Common myeloid progenitor, CD34-positive (primary cell): ENCODE measurements at regions not wholly inside any gene's neighbourhood (a gene's known extent, or its start where the extent isn't known, plus 50 kb on each side); places are given as distances from the start of the nearest gene placed in this dataset.
"Not testable (repeated sequence)": the region's sequence is repeated elsewhere in the genome, so short reads cannot be mapped to it uniquely, and the experiment has no call there.

Experiments used
- CTCF ChIA-PET: fragments of 350-600 bp; sonication (Branson Sonifier 250); formaldehyde crosslinking; loops from one replicate; lab custom pipeline; 2021; ENCODE audit warnings: antibody characterized with exemption; lab: Charles Lee
- POLR2A ChIA-PET: fragments of 350-600 bp; sonication (Branson Sonifier 250); formaldehyde crosslinking; loops from one replicate; lab custom pipeline; 2021; ENCODE audit warnings: antibody characterized with exemption; lab: Charles Lee
- DNase-seq, 3 donors: peaks; one replicate each; pipeline versions ENCODE4 v3.0.0 to v3.0.0-alpha.2; 2013
- H3K27ac ChIP-seq, 2 experiments: 1 replicate in 1 of 2; 2 replicates in 1 of 2; pipeline ENCODE4 v1.7.0; 2013; ENCODE audit warnings: inconsistent platforms in 2 of 2, low read length in 2 of 2, mild to moderate bottlenecking in 2 of 2, low read depth in 1 of 2, moderate library complexity in 1 of 2; ENCODE audit not compliant: severe bottlenecking in 2 of 2, insufficient read depth in 1 of 2, poor library complexity in 1 of 2
- H3K27me3 ChIP-seq, 5 experiments: replicated peaks in 2 of 5; 1 replicate in 3 of 5; 2 replicates in 2 of 5; pipeline versions ENCODE4 v1.6.1 to v1.7.0; 2013; ENCODE audit warnings: low read length in 4 of 5, mild to moderate bottlenecking in 2 of 5, moderate library complexity in 2 of 5, inconsistent platforms in 1 of 5; ENCODE audit not compliant: insufficient read depth in 5 of 5, control insufficient read depth in 4 of 5
- H3K36me3 ChIP-seq, 4 experiments: 1 replicate in 2 of 4; 2 replicates in 2 of 4; pipeline versions ENCODE4 v1.6.1 to v1.7.0; 2013; ENCODE audit warnings: low read length in 3 of 4, control low read depth in 1 of 4, mild to moderate bottlenecking in 1 of 4; ENCODE audit not compliant: control insufficient read depth in 4 of 4, insufficient read depth in 4 of 4
- H3K4me1 ChIP-seq, 4 experiments: 1 replicate in 3 of 4; 2 replicates in 1 of 4; pipeline versions ENCODE4 v1.6.1 to v1.7.1; 2013; ENCODE audit warnings: low read length in 3 of 4, mild to moderate bottlenecking in 3 of 4, control low read depth in 1 of 4, inconsistent platforms in 1 of 4, moderate library complexity in 1 of 4; ENCODE audit not compliant: control insufficient read depth in 4 of 4, insufficient read depth in 4 of 4; ENCODE audit errors: control extremely low read depth in 1 of 4
- H3K4me3 ChIP-seq, 7 experiments: 1 replicate in 4 of 7; 2 replicates in 3 of 7; pipeline versions ENCODE4 v1.5.1 to v1.7.0; 2013; ENCODE audit warnings: mild to moderate bottlenecking in 7 of 7, low read length in 6 of 7, moderate library complexity in 6 of 7, inconsistent platforms in 2 of 7, low read depth in 2 of 7, control low read depth in 1 of 7; ENCODE audit not compliant: insufficient read depth in 4 of 7, control insufficient read depth in 1 of 7; ENCODE audit errors: extremely low read depth in 1 of 7
- H3K9me3 ChIP-seq, 5 experiments: 1 replicate in 4 of 5; 2 replicates in 1 of 5; pipeline versions ENCODE4 v1.6.1 to v1.7.1; 2013; ENCODE audit warnings: low read length in 4 of 5, mild to moderate bottlenecking in 2 of 5, inconsistent platforms in 1 of 5, low read depth in 1 of 5, moderate library complexity in 1 of 5; ENCODE audit not compliant: control insufficient read depth in 4 of 5, insufficient read depth in 2 of 5; ENCODE audit errors: control extremely low read depth in 1 of 5
- WGBS: methylation state at CpG from one replicate; pipeline ENCODE4 v1.1.5; 2013; ENCODE audit not compliant: insufficient coverage; 5-methylcytosine and 5-hydroxymethylcytosine counted together

DNA sequence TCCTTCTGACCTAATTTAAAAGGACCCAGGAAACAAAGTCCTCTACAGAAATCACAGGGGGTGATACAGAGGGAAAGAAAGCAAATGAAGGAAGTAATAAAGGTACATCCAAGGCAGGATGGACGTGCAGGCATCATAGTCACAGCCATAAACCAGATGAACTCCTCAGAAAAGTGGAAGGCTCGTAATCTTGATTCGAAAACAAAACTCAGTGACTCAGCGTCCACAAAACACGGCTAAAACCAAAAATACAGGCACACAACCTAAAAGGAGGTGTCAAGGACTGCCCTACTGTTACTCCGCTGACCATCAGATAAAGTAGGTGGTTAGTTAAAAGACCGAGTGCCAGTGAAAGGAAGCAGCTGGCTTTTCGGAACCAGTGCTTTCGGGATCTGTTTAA lies 81.5 kb downstream of the TRIM69 start:
- H3K36me3 ChIP-seq, H3K27me3 ChIP-seq, H3K9me3 ChIP-seq, CTCF ChIA-PET, H3K27ac ChIP-seq, POLR2A ChIA-PET, H3K4me1 ChIP-seq, DNase-seq, H3K4me3 ChIP-seq: not testable (repeated sequence)
- WGBS: no CpG with 5 or more reads among the region's 9 CpGs

DNA sequence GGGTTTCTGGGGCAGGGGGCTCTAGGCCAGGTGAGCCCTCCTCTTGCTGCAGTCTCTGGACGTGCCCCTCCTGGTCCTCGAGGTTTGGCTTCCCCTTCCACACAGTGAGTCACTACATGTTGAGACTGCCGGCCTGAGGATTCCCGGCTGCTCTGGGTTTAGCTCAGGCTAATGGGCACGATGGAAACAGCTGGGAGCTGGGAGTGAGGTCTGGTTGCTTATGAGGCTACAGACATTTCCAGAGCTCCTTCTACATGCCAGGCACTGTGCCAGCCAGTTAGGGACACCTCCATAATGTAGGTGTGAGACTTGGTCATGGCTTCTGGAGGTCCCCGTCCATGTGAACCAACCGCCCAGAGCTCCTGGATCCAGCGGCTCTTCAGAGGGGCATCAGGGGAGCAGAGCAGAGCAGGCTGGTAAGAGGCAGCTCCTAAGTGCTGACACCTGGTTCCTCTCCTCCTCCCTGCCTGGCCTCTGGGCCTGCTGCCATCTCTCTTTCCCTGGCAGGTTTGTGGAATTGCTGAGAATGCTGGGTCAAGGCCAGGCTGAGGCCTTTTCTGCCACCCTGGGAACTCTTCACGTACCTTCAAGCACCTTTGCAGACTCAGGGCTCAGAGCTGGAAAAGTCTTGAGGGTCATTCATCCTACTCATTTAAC lies 83.1 kb downstream of the TRIM69 start:
- H3K27me3 ChIP-seq, POLR2A ChIA-PET, H3K9me3 ChIP-seq, CTCF ChIA-PET, H3K4me3 ChIP-seq, H3K4me1 ChIP-seq, H3K36me3 ChIP-seq, H3K27ac ChIP-seq, DNase-seq: not testable (repeated sequence)
- WGBS: 80% methylated on average over 5 of the region's 9 CpGs

DNA sequence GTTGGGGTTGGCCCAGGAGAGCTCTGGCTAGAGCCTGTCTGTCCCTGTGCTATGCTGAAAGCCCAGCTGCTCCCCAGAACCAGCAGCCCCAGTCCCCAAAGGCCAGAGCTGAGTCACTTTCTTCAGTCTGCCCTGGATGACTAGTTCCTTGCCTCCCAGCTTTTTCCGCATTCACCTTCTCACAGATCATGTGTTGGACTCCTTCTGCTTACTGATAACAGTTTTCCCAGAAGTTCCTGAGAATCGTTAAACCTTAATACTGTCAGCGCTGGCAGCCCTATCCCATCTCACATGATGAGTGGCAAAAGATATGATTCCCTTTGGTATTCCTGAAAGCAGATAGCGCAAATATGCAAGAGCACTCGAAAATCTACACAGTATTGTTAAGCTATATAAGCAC lies 84.2 kb downstream of the TRIM69 start:
- DNase-seq, H3K27me3 ChIP-seq, H3K36me3 ChIP-seq, H3K4me3 ChIP-seq, POLR2A ChIA-PET, CTCF ChIA-PET, H3K4me1 ChIP-seq, H3K9me3 ChIP-seq: not testable (repeated sequence)
- WGBS: no CpG with 5 or more reads among the region's 5 CpGs
- peak overlapping the region in 1 of 2 experiments; percentile 5 for H3K27ac ChIP-seq

DNA sequence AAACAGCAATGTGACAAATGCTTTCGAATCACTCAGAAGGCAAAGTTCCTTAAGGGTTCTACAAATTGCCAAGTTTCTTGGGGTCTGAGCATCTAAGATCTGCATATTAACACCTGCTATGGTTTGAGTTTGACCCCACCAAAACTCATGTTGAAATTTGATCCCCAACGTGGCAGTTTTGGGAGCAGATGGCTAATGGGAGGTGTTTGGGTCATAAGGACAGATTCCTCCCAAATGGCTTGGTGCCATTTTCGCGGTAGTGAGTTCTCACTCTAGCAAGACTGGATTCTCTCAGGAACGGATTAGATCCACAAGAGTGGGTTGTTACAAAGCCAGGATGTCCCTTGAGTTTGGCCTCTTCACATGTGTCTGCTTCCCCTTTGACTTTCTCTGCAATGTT lies 84.6 kb downstream of the TRIM69 start:
- H3K36me3 ChIP-seq, DNase-seq, H3K4me3 ChIP-seq, POLR2A ChIA-PET, H3K27me3 ChIP-seq, H3K9me3 ChIP-seq, H3K4me1 ChIP-seq: not testable (repeated sequence)
- peak overlapping the region in 1 of 2 experiments; percentile 5 for H3K27ac ChIP-seq
- CTCF ChIA-PET: interaction anchor here (0.6 kb wide), 1 partner anchor 172 kb away, joined by 3 read pairs; no protein-coding TSS in a partner anchor
- WGBS: 100% methylated on average over 1 of the region's 5 CpGs

DNA sequence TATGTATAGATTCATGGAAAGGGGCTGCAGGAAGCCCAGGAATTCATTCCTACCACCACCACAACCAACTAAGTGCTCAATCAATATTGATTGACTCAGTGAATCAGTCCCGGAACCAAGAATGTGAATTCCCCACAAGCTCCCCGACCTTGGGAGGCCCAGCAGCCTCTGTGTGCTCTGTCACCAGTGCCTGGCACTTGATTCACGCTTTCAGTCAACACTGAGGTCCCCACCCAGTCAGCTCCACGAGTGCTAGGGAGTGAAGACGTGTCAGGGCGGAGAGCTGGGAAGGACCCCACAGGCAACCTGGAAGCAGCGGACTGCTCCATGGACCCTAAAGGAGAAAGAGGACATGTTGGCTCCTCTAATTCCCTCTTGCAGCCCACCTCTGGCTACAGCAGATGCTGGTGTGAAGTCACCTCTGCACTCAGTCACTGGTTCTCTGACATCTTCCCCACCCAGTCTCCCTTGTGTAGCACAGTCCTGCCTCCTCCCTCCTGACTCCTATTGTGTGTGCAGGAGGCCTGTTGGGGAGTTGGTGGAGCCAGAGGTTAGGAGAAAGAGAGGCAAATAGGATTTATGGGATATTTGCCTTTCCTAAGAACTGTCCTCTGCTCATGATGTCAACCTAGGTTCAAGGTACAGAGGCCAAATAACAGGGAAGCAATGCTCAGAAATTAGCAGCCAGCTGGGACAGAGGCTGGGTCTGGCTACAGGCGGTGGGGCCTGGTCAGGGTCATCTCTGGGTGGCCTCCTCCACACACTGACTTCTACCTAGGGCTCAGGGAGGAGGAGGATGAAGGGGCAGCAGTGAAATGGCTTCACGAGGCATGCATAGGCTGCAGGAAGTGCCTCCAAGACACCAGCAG lies 88.2 kb downstream of the TRIM69 start:
- CTCF ChIA-PET, H3K4me3 ChIP-seq, DNase-seq, H3K27me3 ChIP-seq, H3K9me3 ChIP-seq, POLR2A ChIA-PET, H3K4me1 ChIP-seq, H3K27ac ChIP-seq, H3K36me3 ChIP-seq: not testable (repeated sequence)
- WGBS: no CpG with 5 or more reads among the region's 9 CpGs

DNA sequence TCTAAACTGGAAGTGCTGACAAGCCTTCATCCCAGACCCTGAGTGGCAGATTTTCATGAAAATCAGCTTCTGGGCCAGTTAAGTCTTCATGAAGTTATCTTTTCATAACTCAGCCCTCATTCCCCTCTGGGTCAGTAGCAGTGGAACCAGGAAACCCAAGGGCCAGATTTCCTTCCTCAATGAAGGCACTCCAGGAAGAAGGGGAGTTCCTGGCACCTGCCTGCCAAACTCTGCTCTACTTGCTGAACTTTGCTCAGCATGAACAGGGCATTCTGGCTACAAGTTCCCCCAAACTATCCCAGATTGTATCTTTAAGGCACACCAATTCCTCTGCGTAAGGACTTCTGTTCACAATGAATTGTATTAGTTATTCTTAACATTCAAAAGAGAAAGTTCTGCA lies 90.3 kb downstream of the TRIM69 start:
- H3K27me3 ChIP-seq, H3K36me3 ChIP-seq, POLR2A ChIA-PET, H3K9me3 ChIP-seq, CTCF ChIA-PET, DNase-seq, H3K4me3 ChIP-seq, H3K27ac ChIP-seq: not testable (repeated sequence)
- WGBS: no CpG with 5 or more reads among the region's 1 CpG
- H3K4me1 ChIP-seq: peaks cover 0 to 21% (median 18%) of the 10 kb centered on the region in 4 experiments

DNA sequence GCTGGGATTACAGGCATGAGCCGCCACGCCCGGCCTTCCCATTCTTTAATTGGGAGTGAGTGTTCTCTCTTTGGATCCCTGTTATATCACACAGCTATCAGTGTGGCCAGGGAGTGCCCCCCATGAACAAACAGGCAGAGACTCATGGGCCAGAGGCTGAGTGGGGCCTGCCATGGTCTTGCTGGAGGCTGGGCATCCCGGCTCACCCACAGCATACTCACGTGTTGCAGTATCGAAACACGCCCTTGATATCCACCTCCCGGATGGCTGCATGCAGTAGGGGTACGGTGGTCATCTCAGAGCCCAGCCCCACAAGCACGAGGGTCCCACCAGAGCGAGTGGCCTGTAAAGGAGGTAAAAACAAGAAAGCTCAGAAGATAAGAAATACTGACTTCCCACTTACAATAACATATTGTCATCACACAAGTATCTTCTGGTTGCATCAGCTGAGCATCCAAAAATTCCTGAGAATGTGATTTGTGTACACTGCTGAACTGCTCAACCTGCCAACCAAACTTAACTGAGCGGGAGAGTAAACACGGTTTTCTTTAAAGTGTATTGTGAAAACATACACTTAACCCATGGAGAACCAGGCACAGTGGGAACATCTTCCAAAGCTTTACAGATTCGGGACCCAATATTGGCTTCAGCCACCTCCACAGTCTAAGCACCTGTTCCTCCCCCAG lies 92.0 kb downstream of the TRIM69 start:
- H3K27me3 ChIP-seq, H3K36me3 ChIP-seq, H3K4me3 ChIP-seq, H3K27ac ChIP-seq, CTCF ChIA-PET, H3K9me3 ChIP-seq, DNase-seq, POLR2A ChIA-PET: not testable (repeated sequence)
- 98% methylated on average over 6 of the region's 14 CpGs for WGBS
- peaks cover 0 to 24% (median 19%) of the 10 kb centered on the region in 4 experiments for H3K4me1 ChIP-seq
